Erythroblast (primary cell): ENCODE measurements at regions not wholly inside any gene's neighbourhood (a gene's known extent, or its start where the extent isn't known, plus 50 kb on each side); places are given as distances from the start of the nearest gene placed in this dataset.
"Not testable (repeated sequence)": the region's sequence is repeated elsewhere in the genome, so short reads cannot be mapped to it uniquely, and the experiment has no call there.

ENCODE experiments used
- DNase-seq, 2 experiments: peaks; one replicate each; lab custom pipeline; 2025; lab: John Stamatoyannopoulos, UW
- GATA1 ChIP-seq: IDR thresholded peaks from 2 replicates; pipeline ENCODE4 v1.6.1; 2011; ENCODE audit warnings: low read depth, mild to moderate bottlenecking, control low read depth, low read length, moderate library complexity
- POLR2A ChIP-seq: IDR thresholded peaks from 2 replicates; pipeline ENCODE4 v1.6.1; 2011; ENCODE audit warnings: mild to moderate bottlenecking, low read length

DNA sequence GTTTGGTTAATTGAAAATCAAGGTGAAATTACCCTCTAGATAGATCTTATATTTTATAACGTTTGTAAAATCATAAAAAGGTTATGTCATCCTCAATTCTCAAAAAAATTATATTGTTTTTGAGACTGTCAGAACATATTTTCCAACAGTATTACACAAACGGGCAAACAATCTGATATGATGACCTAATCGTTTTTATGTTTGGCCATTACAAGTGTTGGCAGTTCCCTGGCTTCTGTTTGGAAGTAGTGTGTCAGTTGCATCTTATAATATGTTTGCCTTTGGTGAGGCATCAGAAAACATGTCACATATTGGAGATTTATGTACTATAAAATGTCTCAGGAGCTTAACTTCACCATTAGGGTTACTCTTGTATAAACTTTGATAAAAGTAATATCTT, 308.1 kb upstream of the EPHA7 start:
- TF ChIP-seq POLR2A (no peak), GATA1 (no peak)
- no peak for DNase-seq

GRCh38 chr6:93721386-93722048, 302.2 kb upstream of the EPHA7 start:
- no peak for TF ChIP-seq GATA1
- no peak for TF ChIP-seq POLR2A

GRCh38 chr6:93713974-93714373, 294.6 kb upstream of the EPHA7 start:
- DNase-seq, result no peak
- TF ChIP-seq GATA1 (no peak), POLR2A (no peak)

More at GRCh38 chr6:93721386-93722048, 302.2 kb upstream of the EPHA7 start:
- no peak for DNase-seq

- DNase-seq, result no peak
- no peak for TF ChIP-seq GATA1
- TF ChIP-seq POLR2A, result no peak
Observed at GRCh38 chr6:93703431-93703830, 284.1 kb upstream of the EPHA7 start.

- TF ChIP-seq POLR2A (no peak), GATA1 (no peak)
- DNase-seq, result no peak
Observed at GRCh38 chr6:93701526-93701925, 282.2 kb upstream of the EPHA7 start.

DNA sequence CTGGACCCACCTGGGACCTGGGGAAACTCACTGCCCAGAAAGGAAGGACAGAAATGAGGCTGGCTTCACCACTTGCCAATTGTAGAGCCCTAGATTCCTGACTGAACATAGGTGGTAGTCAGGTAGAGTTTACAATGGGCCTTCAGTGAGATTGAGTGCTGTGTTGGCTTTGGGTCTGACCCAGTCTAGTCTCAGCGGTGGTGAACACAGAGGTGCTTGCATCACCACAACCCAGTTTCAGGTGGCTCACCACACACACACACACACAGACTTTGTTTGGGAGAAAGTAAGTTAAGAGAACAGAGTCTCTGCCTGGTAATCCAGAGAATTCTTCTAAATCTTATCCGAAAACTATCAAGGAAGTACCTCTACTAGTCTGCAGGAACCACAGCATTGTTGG, 266.1 kb upstream of the EPHA7 start:
- no peak for DNase-seq
- TF ChIP-seq GATA1 (no peak), POLR2A (no peak)

- TF ChIP-seq POLR2A (no peak), GATA1 (no peak)
Observed at GRCh38 chr6:93684339-93684738, 265.0 kb upstream of the EPHA7 start.

GRCh38 chr6:93679836-93680235, 260.5 kb upstream of the EPHA7 start:
- DNase-seq, result no peak
- TF ChIP-seq POLR2A (no peak), GATA1 (no peak)

More at GRCh38 chr6:93684339-93684738, 265.0 kb upstream of the EPHA7 start:
- DNase-seq, result no peak

DNA sequence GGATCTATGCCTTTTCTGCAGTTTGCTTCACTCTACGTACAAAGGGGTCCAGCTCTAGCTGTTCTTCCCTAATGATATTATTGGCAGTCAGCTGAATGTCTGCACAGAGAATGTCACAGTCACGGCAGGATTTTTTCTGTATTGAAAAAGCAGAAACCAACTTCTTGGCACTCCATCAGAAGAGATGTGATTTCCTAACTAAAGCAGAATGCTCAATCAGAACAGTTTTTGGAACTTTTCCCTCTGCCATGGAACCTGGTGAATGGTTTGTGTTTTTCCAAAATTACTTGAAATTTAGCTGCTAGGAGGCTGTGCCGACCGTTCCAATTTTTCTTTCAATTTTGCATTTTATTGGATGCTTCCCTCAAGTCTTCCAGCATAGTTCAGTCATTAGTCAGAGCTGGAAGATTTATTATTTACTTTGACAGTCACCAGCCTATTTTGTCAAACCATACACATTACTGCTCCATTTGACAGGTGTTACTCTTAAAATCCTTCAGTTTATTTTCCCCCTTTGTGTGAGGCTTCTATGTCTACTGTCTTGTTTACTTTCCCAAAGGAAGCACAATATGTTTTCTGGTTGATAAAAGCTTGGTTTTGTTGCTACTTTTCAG, 259.6 kb upstream of the EPHA7 start:
- DNase-seq, result no peak
- TF ChIP-seq POLR2A, result no peak
- no peak for TF ChIP-seq GATA1

GRCh38 chr6:93677264-93677965, 258.1 kb upstream of the EPHA7 start:
- no peak for DNase-seq
- TF ChIP-seq POLR2A (no peak), GATA1 (no peak)

DNA sequence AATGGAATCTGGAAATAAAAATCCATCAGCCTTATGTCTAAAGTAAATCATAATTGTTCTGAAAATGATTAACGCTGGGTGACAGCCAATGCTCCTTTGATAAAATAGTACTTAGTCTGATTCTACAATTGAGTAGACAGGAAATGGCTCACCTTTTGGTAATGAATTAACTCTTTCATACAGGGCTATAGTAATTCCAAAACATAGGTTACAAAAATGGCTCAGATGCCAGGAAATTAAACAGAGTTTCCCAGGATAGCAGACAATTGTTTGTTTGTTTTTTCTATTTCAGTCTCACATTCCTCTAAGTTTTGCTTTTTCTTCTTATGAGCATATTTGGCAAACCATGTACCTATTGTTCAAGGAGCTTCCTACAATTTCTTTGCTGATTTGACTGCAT, 257.2 kb upstream of the EPHA7 start:
- TF ChIP-seq GATA1, result no peak
- no peak for TF ChIP-seq POLR2A
- DNase-seq, result no peak

- DNase-seq, result no peak
- no peak for TF ChIP-seq POLR2A
- no peak for TF ChIP-seq GATA1
Observed at GRCh38 chr6:93675856-93676417, 256.6 kb upstream of the EPHA7 start.

DNA sequence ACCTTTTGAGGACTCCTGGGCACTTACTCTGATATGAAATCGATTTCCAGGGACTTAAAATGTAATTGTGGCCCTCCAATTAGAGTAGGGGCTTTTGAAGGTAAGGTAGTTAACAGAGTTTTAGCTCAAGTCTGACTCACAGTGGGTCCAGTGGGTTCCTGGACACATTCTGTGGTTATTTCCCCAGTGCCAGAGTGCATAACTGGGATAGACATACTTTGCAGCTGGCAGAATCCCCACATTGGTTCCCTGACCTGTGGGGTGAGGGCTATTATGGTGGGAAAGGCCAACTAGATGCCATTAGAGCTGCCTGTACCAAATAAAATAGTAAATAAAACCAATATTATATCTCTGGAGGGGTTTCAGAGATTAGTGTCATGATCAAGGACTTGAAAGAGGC, 243.8 kb upstream of the EPHA7 start:
- no peak for TF ChIP-seq POLR2A
- TF ChIP-seq GATA1, result no peak
- no peak for DNase-seq

DNA sequence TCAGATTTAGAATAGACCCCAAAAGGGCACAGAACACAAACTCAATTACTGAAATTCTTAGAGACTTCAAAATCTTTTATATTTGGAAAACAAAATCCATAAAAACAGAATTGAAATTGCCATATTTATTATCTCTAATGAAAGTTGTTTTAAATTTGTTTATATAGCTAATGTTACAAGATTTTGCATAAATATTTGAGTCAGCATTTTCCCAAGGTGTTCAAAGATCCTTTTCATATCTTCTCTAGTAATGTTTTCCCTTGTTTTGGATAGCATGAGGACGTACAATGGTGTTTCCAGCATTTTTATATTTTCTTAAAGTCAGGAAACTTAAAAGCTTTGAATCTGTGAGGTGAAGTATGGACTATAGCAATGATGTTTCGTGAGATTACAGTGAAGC, 235.2 kb upstream of the EPHA7 start:
- no peak for DNase-seq
- no peak for TF ChIP-seq GATA1
- TF ChIP-seq POLR2A, result no peak

DNA sequence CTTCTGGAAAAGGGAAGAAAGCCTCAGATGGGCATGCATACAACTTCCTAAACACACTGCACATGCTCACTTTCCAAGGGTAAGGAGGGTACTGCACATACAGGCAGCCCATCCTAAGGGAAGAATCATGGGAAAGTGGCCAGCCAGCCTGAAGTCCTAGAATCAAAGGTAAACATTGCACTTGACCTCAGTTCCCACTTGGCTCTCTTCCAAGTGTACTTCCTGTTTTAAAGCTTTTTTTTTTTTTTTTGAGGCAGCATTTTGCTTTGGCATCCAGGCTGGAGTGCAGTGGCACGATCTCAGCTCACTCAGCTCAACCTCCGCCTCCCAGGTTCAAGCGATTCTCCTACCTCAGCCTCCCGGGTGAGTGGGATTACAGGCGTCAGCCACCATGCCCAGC, 225.3 kb upstream of the EPHA7 start:
- DNase-seq, result no peak
- no peak for TF ChIP-seq GATA1
- no peak for TF ChIP-seq POLR2A

- no peak for DNase-seq
- no peak for TF ChIP-seq GATA1
- TF ChIP-seq POLR2A, result no peak
Observed at GRCh38 chr6:93639126-93639525, 219.8 kb upstream of the EPHA7 start.

- DNase-seq, result not testable (repeated sequence)
Observed at GRCh38 chr6:93636987-93637664, 217.8 kb upstream of the EPHA7 start.
